ENCODE measurements at regions not wholly inside any gene's neighbourhood (a gene's known extent, or its start where the extent isn't known, plus 50 kb on each side); places are given as distances from the start of the nearest gene placed in this dataset.

DNA sequence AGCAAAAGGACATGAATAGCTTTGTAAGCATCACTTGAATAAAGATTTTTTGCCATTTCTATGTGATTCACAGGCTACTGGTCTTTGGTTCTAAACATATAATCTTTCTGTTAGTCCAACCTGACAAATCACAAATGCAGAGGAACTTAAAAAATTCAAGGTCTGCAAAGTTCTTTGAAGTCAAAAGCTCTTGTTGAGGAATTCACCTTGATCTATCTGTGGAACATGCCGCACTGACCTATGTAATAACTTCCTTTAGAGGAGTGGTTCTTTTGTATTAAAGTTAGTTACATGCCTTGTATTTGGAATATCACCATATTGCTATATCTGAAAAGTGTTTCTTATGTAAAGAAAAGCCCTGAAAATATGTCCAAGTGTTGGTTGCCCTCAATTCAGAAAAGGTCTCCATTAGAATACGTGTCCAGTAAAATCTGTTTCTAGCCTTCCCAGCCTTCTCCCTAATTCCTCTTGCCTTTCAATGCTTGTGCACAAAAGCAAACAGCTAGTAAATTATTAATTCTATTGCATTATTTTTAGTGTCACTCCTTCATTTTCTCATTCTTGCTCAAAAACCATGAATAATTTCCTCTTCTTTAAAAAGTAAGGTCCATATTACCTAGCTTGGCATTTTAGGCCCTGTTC, 1192.8 kb downstream of the FLRT2 start:
- DNase-seq = no peak

DNA sequence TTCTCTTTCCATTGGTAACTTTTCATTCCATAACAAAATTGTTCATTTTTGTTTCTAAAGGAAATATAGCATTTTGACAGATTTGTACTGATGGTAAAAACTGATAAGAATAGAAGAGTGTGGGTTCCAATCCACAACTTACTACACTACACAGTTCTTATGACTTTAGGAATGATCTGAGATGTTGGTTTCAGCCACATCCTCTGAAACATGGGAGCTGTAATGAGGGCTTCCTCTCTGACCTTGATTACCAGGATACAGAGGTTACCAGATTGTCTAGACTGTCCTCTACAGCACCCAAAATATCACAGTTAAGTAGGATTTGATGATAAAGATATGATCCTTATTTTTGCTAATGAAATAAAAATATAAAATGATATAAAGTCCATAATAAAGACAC, 1184.6 kb downstream of the FLRT2 start:
- no peak for DNase-seq

DNA sequence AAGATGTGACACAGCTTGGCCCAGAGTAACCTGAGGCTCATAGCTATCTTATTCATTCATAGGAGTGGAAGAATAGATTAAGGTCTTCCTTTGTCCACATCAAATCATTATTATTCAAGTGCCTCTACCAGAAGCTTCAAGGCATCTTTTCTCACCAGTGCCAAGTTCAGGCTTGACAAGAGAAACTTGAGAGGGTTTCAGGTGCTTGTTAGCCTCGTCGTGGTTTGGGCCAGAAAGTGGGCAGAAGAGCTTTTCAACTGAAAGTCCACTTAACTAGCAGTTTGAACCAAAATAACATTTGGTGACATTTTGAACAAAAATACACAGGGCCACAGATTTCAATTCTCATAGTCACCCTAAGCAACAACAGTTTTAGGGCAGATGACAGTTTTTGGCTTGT, 1184.2 kb downstream of the FLRT2 start:
- DNase-seq = no peak

DNA sequence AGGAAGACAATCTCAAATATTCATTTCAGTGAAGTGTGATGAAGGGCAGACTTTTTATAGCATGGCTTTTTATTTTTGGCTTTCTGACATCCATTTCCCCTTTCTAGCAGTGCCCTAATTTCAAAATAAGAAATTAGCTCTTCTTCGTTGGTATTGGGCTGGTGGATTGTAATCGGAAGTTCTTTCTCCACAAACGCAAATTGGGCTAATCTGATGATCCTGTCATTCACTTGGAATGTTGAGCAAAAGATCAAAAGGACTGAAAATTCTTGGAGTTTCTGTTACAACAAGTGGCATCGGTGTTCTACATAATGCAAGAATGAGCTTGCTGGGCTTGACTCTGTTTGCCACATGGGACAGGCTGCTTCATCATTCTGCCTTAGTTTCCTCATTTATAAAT, 1182.8 kb downstream of the FLRT2 start:
- DNase-seq = no peak

DNA sequence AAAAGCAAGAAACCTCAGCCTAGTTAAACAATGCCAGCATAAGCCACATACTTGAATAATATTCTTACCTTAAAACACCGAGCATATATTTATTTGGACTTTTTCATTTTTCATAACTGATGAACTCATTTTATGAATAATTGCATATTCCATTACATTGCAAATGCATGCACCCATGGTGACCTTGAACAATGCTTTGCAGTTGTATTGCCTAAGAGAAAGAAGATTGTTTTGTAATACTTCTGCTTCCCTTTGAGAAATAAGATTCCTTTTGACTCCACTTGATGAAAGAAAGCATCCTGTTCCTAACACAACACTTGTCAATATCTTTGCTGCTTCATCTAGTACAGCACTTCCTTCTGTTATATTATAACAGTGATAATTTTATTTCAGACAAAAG, 1182.2 kb downstream of the FLRT2 start:
- no peak for DNase-seq

DNA sequence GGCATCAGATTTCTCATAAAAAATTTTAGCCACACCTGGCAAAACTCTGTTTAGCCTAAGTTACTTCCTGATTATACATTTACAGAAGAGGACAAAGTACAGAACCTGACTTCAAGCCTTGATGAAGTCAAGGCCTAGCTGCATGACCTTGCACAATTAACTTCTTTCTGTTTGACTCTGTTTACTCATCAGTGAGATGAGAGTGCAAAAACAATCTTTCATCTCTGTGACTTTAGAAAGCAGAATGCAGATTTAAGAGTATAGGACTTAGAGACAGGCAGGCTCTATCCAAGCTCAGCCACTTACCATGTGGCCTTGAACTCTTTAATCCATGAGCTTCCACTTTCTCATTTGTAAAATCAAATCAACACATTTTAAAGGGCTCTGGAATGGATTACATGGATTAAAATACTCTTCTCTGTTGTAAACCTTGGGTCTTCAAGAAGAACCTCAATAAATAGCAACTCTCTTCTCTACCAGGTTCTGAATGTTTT, 1178.9 kb downstream of the FLRT2 start:
- no peak for DNase-seq

DNA sequence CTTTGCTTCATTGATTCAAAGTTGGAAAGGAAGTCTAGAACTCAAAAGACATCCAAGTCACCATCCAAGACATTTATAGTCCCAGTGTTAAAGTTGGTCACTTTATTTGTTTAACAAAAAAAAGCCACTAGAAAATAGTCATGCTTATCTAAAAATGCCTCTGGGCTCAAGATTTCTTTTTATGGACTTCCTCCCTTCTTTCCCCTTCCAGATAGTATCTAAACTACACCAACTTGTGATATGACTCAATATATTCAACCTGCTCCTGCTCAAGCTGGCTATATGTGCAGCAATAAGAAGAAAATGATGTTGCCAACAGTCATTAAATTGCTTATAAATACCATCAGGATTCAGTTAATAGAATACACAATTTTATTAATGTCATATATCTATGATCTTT, 1177.1 kb downstream of the FLRT2 start:
- no peak for DNase-seq

DNA sequence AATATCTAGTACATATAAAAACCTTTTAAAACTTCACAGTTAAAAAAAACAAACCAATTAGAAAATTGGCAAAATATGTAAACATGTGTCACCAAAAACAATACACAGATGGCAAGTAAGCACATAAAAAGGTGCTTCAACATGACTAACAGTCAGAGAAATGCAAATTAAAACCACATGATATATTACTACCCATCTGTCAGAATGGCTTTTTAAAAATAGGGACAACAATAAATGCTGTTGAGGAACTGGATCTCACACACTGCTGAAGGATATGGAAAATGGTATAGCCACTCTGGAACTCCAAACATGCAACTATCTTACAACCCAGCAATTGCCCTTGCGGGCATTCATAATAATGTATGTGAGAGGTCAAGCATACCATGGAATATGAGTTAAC, 1153.6 kb downstream of the FLRT2 start:
- no peak for DNase-seq

DNA sequence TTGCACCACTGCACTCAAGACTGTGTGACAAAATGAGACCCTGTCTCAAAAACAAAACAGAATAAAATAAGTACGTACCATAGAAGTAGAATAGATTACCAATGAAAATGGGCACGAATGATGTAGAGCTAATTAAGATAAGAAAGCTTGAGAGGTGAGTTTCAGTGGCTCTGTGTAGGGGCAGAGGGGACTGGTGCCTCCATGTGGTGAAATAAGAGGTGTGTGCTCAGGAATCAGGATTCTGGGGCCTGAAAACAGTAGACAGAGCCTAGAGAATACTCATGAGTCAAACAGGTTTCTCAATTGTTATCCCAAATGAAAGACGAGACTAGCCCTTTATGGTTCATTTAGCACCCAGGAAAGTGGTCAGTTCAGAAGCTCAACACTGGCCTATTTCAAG, 1145.1 kb downstream of the FLRT2 start:
- no peak for DNase-seq

DNA sequence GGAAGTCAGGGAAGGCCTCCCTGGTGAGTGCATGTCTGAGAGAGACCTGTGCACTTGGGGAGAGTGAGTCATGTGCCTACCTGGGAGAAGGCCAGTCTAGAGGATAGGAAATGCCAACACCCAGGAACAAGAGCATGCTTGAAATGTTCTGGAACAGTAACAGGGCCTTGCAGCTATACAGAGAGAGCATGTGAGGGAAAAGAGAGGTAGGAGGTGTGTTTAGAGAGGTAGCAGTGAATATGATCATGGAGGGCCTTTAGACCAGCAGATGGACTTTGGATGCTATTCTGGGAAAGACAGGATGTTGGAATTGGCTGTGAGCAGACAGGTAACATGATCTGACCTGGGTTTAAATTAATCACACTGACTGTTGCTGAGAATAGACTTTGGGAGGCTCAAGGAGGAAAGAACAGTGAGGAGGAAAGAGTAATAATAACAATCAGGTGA, 1143.6 kb downstream of the FLRT2 start:
- no peak for DNase-seq

DNA sequence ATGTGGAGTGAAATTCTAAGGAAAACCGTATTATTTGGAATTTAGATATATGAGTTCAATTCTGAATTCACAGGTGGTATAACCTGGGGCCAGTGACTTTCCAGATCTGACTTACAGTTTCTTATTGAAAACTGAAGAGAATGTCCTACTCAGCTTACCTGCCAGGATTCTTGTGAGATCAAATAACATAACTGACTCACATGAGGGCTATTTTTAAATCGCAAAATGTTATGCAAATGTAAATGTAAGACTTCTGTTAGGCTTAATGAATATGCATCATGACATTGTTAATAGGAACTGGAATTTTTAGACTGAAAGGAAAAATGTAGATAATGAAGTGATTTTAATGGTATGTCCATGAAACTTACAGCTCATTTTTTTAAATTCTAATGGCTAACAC, 1142.1 kb downstream of the FLRT2 start:
- DNase-seq = no peak

DNA sequence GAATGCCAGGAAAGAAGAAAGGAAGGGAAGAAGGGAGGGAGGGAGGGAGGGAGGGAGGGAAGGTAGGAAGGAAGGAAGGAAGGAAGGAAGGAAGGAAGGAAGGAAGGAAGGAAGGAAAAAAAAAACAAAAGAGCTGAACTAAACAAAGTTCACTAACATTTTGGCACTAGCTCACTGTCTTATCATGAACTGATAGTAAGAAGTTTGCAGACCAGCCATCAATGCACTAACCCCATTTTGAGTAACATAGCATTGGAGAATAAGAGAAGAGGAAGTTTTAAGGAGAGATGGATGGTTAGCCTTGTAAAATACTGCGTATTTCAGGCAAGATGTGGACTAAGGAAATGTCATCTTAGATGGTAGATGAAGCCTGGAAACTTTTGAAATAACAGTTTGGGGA, 1136.0 kb downstream of the FLRT2 start:
- DNase-seq = no peak

DNA sequence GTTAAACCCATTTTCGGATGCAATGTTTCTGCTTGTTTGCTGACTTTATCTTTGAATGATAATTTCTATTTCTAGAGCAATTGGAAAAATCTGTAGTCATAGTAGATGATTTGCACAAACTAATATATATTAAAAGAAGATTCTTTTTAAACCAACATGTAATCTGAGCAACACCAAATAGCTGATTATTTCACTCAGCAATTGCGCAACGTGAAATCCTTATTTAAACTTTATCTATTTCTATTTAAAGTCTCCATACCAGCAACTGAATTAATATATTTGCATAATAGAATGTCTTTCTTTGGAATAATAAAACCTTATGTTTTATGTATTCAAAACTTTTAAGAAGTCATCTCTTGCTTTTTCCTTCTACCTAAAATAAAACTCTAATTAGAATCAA, 1132.4 kb downstream of the FLRT2 start:
- DNase-seq = no peak

DNA sequence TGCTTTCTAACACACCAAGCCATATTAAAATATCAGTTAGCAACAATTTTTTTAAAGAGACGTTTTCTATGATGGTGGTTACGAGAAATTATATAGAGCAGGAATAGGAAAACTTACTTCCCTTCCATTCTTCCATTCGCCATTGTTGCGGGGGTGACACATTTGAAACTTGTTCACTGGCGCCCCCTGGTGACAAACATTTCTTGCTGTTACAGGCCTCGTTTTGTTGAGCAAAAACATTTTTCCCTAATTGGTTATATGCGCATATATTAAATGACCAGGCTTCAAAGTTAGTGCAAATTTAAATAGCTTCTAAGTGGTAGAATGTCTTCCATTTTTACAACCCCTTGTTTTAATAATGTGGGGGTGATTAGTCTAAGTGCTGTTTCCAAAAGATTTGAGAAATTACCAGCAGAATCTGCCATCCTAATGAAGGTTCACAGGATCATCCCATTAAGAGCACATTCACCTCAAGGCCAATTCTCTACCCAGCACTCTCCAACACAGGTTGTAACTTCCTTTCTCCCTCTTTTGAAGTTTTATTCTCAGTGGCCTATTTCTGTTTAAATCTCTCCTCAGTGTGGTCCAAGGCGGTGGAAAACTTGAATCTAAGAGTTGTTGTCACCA, 1124.7 kb downstream of the FLRT2 start:
- DNase-seq = peak; percentile 17

DNA sequence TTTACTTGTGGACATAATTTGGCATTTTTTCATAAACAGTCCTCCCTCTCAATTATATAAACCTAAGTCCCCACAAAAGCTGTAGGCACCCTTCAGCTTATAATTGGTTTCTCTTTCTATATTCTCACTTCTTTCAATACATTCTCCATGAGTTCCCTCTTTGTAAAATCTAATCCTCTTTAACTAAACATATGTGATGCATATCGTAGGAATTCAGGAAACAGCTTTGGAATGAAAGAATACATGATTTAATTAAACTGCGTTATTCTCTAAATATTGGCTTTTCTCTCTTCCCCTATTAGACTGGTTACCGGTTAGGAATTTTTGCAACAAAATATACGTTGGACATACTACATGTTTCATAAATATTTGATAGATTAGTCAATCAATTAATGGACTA, 1122.6 kb downstream of the FLRT2 start:
- DNase-seq = no peak

DNA sequence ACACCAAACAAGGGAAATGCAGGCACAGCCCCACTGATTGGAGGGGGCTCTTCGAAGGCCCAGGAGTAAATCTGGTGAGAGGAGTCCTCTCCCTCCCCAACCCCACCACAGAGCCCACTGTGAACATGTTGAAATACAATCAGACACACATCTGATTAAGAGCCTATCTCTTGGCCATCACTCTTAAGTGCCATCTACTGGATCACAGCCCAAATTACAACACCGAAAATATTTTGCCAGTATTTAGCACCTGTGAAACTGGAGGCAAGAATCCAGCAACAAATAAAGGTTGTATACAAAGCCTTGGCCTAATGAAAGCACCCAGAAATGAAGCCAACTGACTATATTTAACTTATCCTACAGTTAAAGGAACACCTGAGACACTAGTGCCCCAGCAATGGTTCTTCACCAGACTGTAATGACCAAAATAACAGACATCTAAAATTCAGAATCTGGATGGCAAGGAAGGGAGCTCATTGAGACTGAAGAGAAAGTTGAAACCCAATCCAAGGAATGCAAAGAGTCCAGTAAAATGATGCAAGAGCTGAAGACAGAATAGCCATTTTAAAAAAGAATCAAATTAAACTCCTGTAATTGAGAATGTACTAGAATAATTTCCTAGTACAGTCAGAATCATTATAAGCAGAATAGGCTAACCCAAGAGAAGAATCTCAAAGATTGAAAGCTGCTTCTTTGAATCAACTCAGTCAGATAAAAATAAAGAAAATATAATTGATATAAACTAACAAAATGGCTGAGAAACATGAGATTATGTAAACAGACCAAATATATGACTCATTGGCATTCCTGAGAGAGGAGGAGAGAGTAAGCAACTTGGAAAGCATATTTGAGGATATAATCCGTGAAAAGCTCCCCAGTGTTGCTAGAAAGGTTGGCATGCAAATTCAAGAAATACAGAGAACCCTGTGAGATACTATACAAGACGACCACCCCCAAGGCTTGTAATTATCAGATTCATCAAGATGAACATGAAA, 1117.0 kb downstream of the FLRT2 start:
- no peak for DNase-seq

DNA sequence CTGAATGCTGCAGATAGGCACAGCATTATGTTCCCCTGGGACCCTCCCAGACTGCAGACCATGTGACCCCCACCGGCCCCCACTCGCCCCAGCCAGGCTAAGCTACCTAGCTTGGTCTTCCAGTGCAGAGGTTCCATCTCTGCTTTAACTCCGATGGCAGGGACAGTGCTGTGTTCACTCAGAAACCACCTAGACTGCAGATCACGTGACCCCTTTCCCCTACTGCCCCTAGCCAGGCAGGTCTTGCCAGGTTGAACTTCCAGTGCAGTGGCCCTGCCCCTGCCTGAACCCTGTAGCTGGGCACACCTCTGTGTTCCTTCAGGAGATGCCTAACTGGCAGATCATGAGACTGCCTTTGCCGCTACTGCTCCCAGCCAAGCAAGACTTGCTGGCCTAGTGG, 1116.2 kb downstream of the FLRT2 start:
- DNase-seq = no peak

DNA sequence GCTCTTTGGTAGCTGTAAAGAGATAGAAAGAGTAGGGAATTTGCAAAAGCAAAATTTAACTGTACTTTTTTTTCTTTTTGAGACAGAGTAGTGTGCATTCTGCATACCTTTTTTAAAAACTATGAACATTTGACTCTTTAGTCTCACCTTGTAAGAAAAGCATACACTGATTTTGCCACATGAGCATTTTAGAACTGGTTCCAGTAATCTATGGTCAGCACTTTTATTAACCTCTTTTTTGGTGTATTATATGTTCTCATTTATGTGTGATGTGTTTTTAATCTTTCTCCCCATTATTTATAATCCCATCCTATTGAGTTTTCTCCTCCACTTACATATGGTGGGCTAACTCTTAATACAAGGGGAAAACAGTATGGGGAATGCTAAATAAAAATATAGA, 1111.4 kb downstream of the FLRT2 start:
- DNase-seq = no peak

DNA sequence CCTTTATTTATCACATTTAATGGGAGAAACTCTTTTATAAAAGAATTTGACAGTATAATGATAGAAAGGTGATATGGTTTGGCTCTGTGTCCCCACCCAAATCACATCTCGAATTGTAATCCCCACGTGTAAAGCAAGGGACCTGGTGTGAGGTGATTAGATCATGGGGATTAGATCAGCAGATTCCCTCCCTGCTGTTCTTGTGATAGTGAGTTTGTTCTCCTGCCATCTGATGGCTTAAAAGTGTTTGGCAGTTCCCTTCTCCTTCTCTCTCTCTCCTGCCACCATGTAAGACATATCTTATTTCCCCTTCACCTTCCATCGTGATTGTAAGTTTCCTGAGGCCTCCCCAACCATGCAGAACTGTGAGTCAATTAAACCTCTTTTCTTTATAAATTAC, 1110.3 kb downstream of the FLRT2 start:
- DNase-seq = no peak

DNA sequence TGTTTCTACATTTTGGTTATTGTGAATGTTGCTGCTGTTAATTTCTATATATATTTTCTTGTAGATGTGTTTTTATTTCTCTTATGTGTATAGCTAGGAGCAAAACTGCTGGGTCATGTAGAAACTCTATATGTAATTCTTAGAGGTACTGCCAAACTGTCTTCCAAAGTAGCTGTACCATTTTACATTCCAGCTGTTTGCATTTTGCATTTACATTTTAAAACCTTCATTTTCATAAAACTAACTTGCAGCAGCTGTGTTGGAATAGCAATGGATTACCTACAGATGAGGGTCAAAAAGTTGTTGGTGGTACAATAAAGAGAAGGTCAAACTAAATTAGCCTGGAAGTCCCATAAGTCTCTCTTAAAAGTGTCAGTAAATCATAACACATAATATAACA, 1109.7 kb downstream of the FLRT2 start:
- no peak for DNase-seq

DNA sequence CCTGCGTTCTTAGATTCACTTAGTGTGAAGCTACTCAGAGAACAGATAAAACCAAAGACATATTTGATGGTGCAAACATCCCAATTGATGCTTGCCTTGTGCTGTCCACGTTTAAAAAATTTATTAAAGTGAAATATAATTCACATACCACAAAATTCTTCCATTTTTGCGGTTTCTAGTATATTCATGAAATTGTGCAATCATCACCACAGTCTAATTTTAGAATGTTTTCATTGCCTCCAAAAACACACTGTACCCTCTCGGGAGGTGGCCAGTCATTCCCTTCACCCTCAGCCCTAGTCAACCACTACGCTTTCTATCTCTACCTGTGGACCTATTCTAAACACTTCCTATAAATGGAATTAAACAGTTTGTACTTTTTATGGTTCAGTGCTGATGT, 1109.2 kb downstream of the FLRT2 start:
- DNase-seq = no peak

DNA sequence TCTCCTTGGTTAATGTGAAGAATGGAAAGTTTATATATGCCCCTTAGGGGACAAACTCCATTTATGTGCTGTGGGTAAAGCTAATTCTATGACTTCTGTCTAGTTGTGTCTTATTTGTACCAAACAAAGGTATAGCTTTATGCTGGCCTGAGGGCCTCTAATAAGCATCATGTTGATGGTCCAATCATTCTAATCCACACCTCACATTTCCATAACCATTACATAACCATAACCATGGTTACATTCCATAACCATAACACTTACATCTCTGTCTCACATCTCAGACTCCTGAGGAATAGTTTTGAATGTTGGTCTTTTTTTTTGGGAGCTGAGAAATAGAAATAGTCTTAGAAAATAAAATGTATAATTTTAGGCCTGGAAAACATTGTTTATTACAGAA, 1097.1 kb downstream of the FLRT2 start:
- DNase-seq = no peak

DNA sequence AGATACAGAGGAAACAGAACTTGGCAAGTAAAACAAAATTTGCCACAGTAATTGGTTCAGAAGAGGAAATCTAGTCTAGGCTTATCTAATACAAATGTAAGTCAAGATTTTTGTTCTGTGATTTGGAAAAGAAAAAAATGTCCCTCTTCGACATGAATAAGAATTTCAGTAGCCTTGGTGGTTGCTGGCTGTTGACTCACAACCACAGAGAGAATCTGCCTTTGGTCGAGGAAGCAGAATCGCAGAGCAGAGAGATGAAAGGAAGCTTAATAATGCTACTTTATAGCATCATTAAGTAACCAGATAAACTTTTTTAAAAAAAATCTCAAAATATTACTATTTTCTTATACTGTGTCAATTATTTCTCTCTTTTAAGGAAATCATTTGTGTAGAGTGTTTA, 1096.6 kb downstream of the FLRT2 start:
- DNase-seq = no peak
